ENCODE measurements at regions not wholly inside any gene's neighbourhood (a gene's known extent, or its start where the extent isn't known, plus 50 kb on each side); places are given as distances from the start of the nearest gene placed in this dataset.

- 94% methylated on average over 2 of the region's 3 CpGs for WGBS (ENCODE audit: insufficient coverage)
- H3K27me3 ChIP-seq (replicated peaks in 1 of 4; ENCODE audit: control extremely low read depth in 1 of 4, control insufficient read depth in 3 of 4, insufficient read depth in 4 of 4, low read length in 3 of 4), result no peaks in the 10 kb centered on the region
- H3K79me2 ChIP-seq (ENCODE audit: control insufficient read depth, insufficient read depth, low read length), result no peaks in the 10 kb centered on the region
- no peaks in the 10 kb centered on the region for H3K4me1 ChIP-seq (ENCODE audit: control insufficient read depth in 2 of 2, insufficient read depth in 2 of 2, low read length in 2 of 2)
- Mint-ChIP-seq H3K27ac (no peak overlapping the region), H3K27me3 (peaks cover 21% of the 10 kb centered on the region), H3K9me3 (ENCODE audit: insufficient read depth) (no peaks in the 10 kb centered on the region), H3K4me3 (no peak overlapping the region), H3K4me1 (no peaks in the 10 kb centered on the region)
- H4K20me1 ChIP-seq (ENCODE audit: control insufficient read depth, insufficient read depth, low read length, poor library complexity, severe bottlenecking), result no peaks in the 10 kb centered on the region
- ATAC-seq (ENCODE audit: low read depth), result no peak
- no peak for DNase-seq
- intact Hi-C loops (cut with micrococcal nuclease), result no loop called here
- POLR2A ChIA-PET, result no interaction called here
- no peak overlapping the region for H3K4me2 ChIP-seq (replicated peaks; ENCODE audit: low read depth, low read length, poor library complexity, severe bottlenecking)
- H2AFZ ChIP-seq (ENCODE audit: insufficient read depth, low read depth, low read length, poor library complexity, severe bottlenecking), result no peak overlapping the region
- CTCF ChIA-PET, result no interaction called here
- no peaks in the 10 kb centered on the region for H3K36me3 ChIP-seq (replicated peaks in 1 of 2; ENCODE audit: control extremely low read depth in 1 of 2, control insufficient read depth in 1 of 2, extremely low read depth in 1 of 2, insufficient read depth in 2 of 2, low read length in 1 of 2)
- H3K27ac ChIP-seq (ENCODE audit: low read length in 2 of 2), result no peak overlapping the region
- H3K9ac ChIP-seq (ENCODE audit: low read length), result no peak overlapping the region
- no peak overlapping the region for H3K4me3 ChIP-seq (ENCODE audit: control extremely low read depth in 1 of 5, extremely low read depth in 1 of 5, insufficient read depth in 1 of 5, low read depth in 2 of 5, low read length in 4 of 5)
- no peaks in the 10 kb centered on the region for H3K9me3 ChIP-seq (ENCODE audit: control extremely low read depth in 1 of 3, control insufficient read depth in 2 of 3, insufficient read depth in 1 of 3, low read length in 2 of 3)
- TF ChIP-seq EZH2 (IDR thresholded peaks at IDR 0.05; ENCODE audit: borderline replicate concordance, insufficient read depth, low read depth, low read length, poor library complexity, severe bottlenecking), result no peak
- no peak for TF ChIP-seq CTCF (IDR thresholded peaks at IDR 0.05)
These were observed 249.5 kb downstream of the RPS24 start for GRCh38 chr10:78283069-78283682.

GRCh38 chr10:78284381-78284780 is 250.7 kb downstream of the RPS24 start:
- H3K27ac ChIP-seq (ENCODE audit: low read length in 2 of 2), result no peak overlapping the region
- no peak overlapping the region for H2AFZ ChIP-seq (ENCODE audit: insufficient read depth, low read depth, low read length, poor library complexity, severe bottlenecking)
- ATAC-seq (ENCODE audit: low read depth), result no peak
- Mint-ChIP-seq H3K4me3 (no peak overlapping the region), H3K27me3 (peaks cover 20% of the 10 kb centered on the region), H3K9me3 (ENCODE audit: insufficient read depth) (no peaks in the 10 kb centered on the region), H3K27ac (no peak overlapping the region), H3K4me1 (no peaks in the 10 kb centered on the region)
- no peak for TF ChIP-seq CTCF (IDR thresholded peaks at IDR 0.05)
- no peak for TF ChIP-seq EZH2 (IDR thresholded peaks at IDR 0.05; ENCODE audit: borderline replicate concordance, insufficient read depth, low read depth, low read length, poor library complexity, severe bottlenecking)
- no peak overlapping the region for H3K9ac ChIP-seq (ENCODE audit: low read length)
- POLR2A ChIA-PET, result no interaction called here
- H3K27me3 ChIP-seq (replicated peaks in 1 of 4; ENCODE audit: control extremely low read depth in 1 of 4, control insufficient read depth in 3 of 4, insufficient read depth in 4 of 4, low read length in 3 of 4), result no peaks in the 10 kb centered on the region
- no peak for DNase-seq
- intact Hi-C loops (cut with micrococcal nuclease), result no loop called here
- no peak overlapping the region for H3K4me2 ChIP-seq (replicated peaks; ENCODE audit: low read depth, low read length, poor library complexity, severe bottlenecking)
- 100% methylated on average over 2 of the region's 4 CpGs for WGBS (ENCODE audit: insufficient coverage)
- no peaks in the 10 kb centered on the region for H3K9me3 ChIP-seq (ENCODE audit: control extremely low read depth in 1 of 3, control insufficient read depth in 2 of 3, insufficient read depth in 1 of 3, low read length in 2 of 3)
- H3K79me2 ChIP-seq (ENCODE audit: control insufficient read depth, insufficient read depth, low read length), result no peaks in the 10 kb centered on the region
- H3K4me3 ChIP-seq (ENCODE audit: control extremely low read depth in 1 of 5, extremely low read depth in 1 of 5, insufficient read depth in 1 of 5, low read depth in 2 of 5, low read length in 4 of 5), result no peak overlapping the region
- H3K36me3 ChIP-seq (replicated peaks in 1 of 2; ENCODE audit: control extremely low read depth in 1 of 2, control insufficient read depth in 1 of 2, extremely low read depth in 1 of 2, insufficient read depth in 2 of 2, low read length in 1 of 2), result no peaks in the 10 kb centered on the region
- CTCF ChIA-PET, result no interaction called here
- no peaks in the 10 kb centered on the region for H3K4me1 ChIP-seq (ENCODE audit: control insufficient read depth in 2 of 2, insufficient read depth in 2 of 2, low read length in 2 of 2)
- H4K20me1 ChIP-seq (ENCODE audit: control insufficient read depth, insufficient read depth, low read length, poor library complexity, severe bottlenecking), result no peaks in the 10 kb centered on the region
